ENCODE measurements at regions not wholly inside any gene's neighbourhood (a gene's known extent, or its start where the extent isn't known, plus 50 kb on each side); places are given as distances from the start of the nearest gene placed in this dataset.

- H3K36me3 ChIP-seq: no peaks in the 10 kb centered on the region
- no peak overlapping the region for H3K27ac ChIP-seq
- H3K4me1 ChIP-seq: no peaks in the 10 kb centered on the region
- peaks cover 0 to 9% of the 10 kb centered on the region in 2 donors for H3K9me3 ChIP-seq
- no peak overlapping the region for H3K4me3 ChIP-seq
- no peaks in the 10 kb centered on the region for H3K27me3 ChIP-seq
- no peak for TF ChIP-seq CTCF (IDR thresholded peaks at IDR 0.05)
- DNase-seq (ENCODE audit: low spot score): no peak
Observed at GRCh38 chr5:86008704-86009103, 609.0 kb upstream of the COX7C start.

DNA sequence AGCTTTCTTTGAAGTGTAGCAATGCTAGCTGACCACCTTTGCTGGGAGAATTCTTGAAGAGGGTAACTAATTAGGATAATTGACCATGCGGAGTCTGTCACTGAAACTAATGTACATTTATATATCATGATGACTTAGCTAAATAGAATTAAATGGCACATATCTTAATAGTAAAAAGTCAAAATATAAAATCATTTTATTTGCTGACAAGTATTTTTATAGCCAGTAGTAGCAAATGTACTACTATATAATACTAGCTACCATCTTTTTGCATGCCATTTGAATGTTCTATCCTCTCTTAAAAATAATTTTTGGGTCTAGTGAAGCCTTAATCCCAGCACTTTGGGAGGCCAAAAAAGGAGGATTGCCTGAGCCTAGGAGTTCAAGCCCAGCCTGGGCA lies 605.8 kb upstream of the COX7C start:
- H3K27me3 ChIP-seq: no peaks in the 10 kb centered on the region
- H3K4me1 ChIP-seq: no peaks in the 10 kb centered on the region
- TF ChIP-seq CTCF (IDR thresholded peaks at IDR 0.05): no peak
- peaks cover 0 to 9% of the 10 kb centered on the region in 2 donors for H3K9me3 ChIP-seq
- H3K27ac ChIP-seq: no peak overlapping the region
- no peak for DNase-seq (ENCODE audit: low spot score)
- H3K36me3 ChIP-seq: no peaks in the 10 kb centered on the region
- H3K4me3 ChIP-seq: no peak overlapping the region

DNA sequence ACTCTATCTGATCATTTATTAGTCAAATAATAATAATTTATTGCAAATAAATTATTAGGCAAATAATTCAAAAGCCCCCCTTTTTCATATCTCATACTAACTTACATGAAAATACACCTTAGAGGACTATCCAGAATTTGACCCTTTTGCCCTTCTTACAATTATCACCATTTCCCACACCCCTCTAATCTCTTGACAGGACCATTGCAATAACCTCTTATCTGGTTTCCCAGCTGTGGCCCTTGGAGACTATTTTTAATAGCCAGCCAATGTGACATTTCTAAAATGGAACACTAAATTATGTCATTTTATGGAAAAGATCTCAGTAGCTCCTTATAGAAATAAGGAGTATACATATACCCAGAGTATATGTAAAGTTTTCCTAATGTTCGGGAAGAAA lies 588.4 kb upstream of the COX7C start:
- H3K9me3 ChIP-seq: no peaks in the 10 kb centered on the region
- no peak overlapping the region for H3K4me3 ChIP-seq
- no peaks in the 10 kb centered on the region for H3K27me3 ChIP-seq
- H3K27ac ChIP-seq: no peak overlapping the region
- no peak for DNase-seq (ENCODE audit: low spot score)
- H3K36me3 ChIP-seq: no peaks in the 10 kb centered on the region
- no peak for TF ChIP-seq CTCF (IDR thresholded peaks at IDR 0.05)
- H3K4me1 ChIP-seq: no peaks in the 10 kb centered on the region

DNA sequence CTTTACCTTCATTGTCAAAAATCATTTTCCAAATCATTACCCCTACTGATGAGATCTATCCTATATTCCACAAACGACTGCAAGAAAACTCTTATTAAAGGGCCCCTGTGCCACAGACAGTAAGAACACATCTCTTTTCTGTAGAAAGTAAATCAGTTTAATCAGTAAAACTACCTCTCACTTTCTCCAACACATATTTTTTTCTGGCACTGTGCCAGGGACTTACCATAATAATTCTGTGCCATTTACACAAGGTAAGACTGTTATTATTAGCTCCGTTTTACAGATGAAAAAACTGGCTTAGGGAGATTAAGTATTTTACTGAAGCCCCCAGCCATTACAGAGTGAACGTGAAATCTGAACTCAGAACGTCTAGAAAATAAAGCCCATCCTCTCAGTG lies 587.0 kb upstream of the COX7C start:
- Histone ChIP-seq H3K36me3 (no peaks in the 10 kb centered on the region), H3K4me3 (no peak overlapping the region), H3K9me3 (no peaks in the 10 kb centered on the region), H3K27me3 (no peaks in the 10 kb centered on the region), H3K4me1 (no peaks in the 10 kb centered on the region), H3K27ac (no peak overlapping the region)
- TF ChIP-seq CTCF (IDR thresholded peaks at IDR 0.05): no peak
- DNase-seq (ENCODE audit: low spot score): no peak

- H3K4me3 ChIP-seq: no peak overlapping the region
- no peaks in the 10 kb centered on the region for H3K9me3 ChIP-seq
- no peaks in the 10 kb centered on the region for H3K36me3 ChIP-seq
- no peaks in the 10 kb centered on the region for H3K27me3 ChIP-seq
- no peak for DNase-seq (ENCODE audit: low spot score)
- TF ChIP-seq CTCF (IDR thresholded peaks at IDR 0.05): no peak
- H3K27ac ChIP-seq: no peak overlapping the region
- H3K4me1 ChIP-seq: no peaks in the 10 kb centered on the region
Observed at GRCh38 chr5:86038566-86038965, 579.2 kb upstream of the COX7C start.

DNA sequence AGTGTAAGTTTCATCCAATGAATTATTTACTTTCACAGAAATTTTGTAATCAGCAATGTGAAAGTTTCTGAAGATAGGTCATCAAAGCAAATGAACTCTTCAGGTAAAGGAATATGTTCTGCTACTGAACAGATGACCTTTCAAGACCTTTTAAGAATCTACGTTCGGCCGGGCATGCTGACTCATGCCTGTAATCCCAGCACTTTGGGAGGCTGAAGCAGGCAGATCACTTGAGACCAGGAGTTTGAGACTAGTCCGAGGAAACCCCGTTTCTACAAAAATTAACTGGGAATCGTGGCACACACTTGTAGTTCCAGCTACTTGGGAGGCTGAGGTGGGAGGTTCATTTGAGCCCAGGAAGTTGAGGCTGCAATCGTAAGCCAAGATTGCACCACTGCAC lies 578.4 kb upstream of the COX7C start:
- Histone ChIP-seq H3K27ac (no peak overlapping the region), H3K4me1 (no peaks in the 10 kb centered on the region), H3K36me3 (no peaks in the 10 kb centered on the region), H3K9me3 (no peaks in the 10 kb centered on the region), H3K27me3 (no peaks in the 10 kb centered on the region), H3K4me3 (no peak overlapping the region)
- no peak for DNase-seq (ENCODE audit: low spot score)
- no peak for TF ChIP-seq CTCF (IDR thresholded peaks at IDR 0.05)

Measured in right atrium auricular region (tissue), 2 donors.